NCI-H1930 (cell line): ENCODE measurements at regions not wholly inside any gene's neighbourhood (a gene's known extent, or its start where the extent isn't known, plus 50 kb on each side); places are given as distances from the start of the nearest gene placed in this dataset.

ENCODE experiments used
- DNase-seq, 2 experiments: peaks; one replicate each; lab custom pipeline; 2025; lab: John Stamatoyannopoulos, UW

- DNase-seq = no peak
These were observed 191.5 kb upstream of the RFC3 start for GRCh38 chr13:33626407-33626806.

- no peak for DNase-seq
These were observed 189.3 kb upstream of the RFC3 start for GRCh38 chr13:33628662-33629061.

GRCh38 chr13:33629605-33630360 is 188.2 kb upstream of the RFC3 start:
- no peak for DNase-seq

- no peak for DNase-seq
These were observed 184.0 kb upstream of the RFC3 start for GRCh38 chr13:33633701-33634545.

- DNase-seq = no peak
These were observed 183.4 kb upstream of the RFC3 start for GRCh38 chr13:33634546-33634982.

- no peak for DNase-seq
These were observed 181.7 kb upstream of the RFC3 start for GRCh38 chr13:33636243-33636642.

- no peak for DNase-seq
These were observed 180.8 kb upstream of the RFC3 start for GRCh38 chr13:33636955-33637670.

GRCh38 chr13:33637978-33638743 is 179.8 kb upstream of the RFC3 start:
- DNase-seq = no peak

GRCh38 chr13:33639158-33639557 is 178.8 kb upstream of the RFC3 start:
- DNase-seq = no peak

GRCh38 chr13:33639626-33640080 is 178.3 kb upstream of the RFC3 start:
- no peak for DNase-seq

- DNase-seq = no peak
These were observed 177.1 kb upstream of the RFC3 start for GRCh38 chr13:33640832-33641231.

- DNase-seq = no peak
These were observed 175.4 kb upstream of the RFC3 start for GRCh38 chr13:33642374-33643065.

- DNase-seq = no peak
These were observed 173.1 kb upstream of the RFC3 start for GRCh38 chr13:33644581-33645543.

- no peak for DNase-seq
These were observed 172.1 kb upstream of the RFC3 start for GRCh38 chr13:33645591-33646554.

- DNase-seq = no peak
These were observed 168.6 kb upstream of the RFC3 start for GRCh38 chr13:33649212-33649878.

- DNase-seq = no peak
These were observed 166.2 kb upstream of the RFC3 start for GRCh38 chr13:33651766-33652165.

- DNase-seq = no peak
These were observed 160.7 kb upstream of the RFC3 start for GRCh38 chr13:33657274-33657673.

GRCh38 chr13:33659466-33659865 is 158.5 kb upstream of the RFC3 start:
- no peak for DNase-seq
